ENCODE measurements at regions not wholly inside any gene's neighbourhood (a gene's known extent, or its start where the extent isn't known, plus 50 kb on each side); places are given as distances from the start of the nearest gene placed in this dataset.
"Not testable (repeated sequence)": the region's sequence is repeated elsewhere in the genome, so short reads cannot be mapped to it uniquely, and the experiment has no call there.

GRCh38 chr11:37968148-37968547 lies 1370.1 kb upstream of the RAG2 start:
- DNase-seq = no peak

- DNase-seq = no peak
Observed at GRCh38 chr11:37967635-37968034, 1369.6 kb upstream of the RAG2 start.

GRCh38 chr11:37963440-37963839 lies 1365.4 kb upstream of the RAG2 start:
- no peak for DNase-seq

- DNase-seq = no peak
Observed at GRCh38 chr11:37957717-37958116, 1359.7 kb upstream of the RAG2 start.

GRCh38 chr11:37951996-37952395 lies 1354.0 kb upstream of the RAG2 start:
- DNase-seq = no peak

- DNase-seq = no peak
Observed at GRCh38 chr11:37948258-37948657, 1350.2 kb upstream of the RAG2 start.

- no peak for DNase-seq
Observed at GRCh38 chr11:37947821-37948220, 1349.8 kb upstream of the RAG2 start.

- peak; percentile 13 for DNase-seq
Observed at GRCh38 chr11:37946155-37946766, 1348.2 kb upstream of the RAG2 start.

- no peak for DNase-seq
Observed at GRCh38 chr11:37942081-37942480, 1344.0 kb upstream of the RAG2 start.

- DNase-seq = no peak
Observed at GRCh38 chr11:37929100-37929653, 1331.1 kb upstream of the RAG2 start.

GRCh38 chr11:37926772-37927171 lies 1328.7 kb upstream of the RAG2 start:
- no peak for DNase-seq

- no peak for DNase-seq
Observed at GRCh38 chr11:37916331-37916730, 1318.3 kb upstream of the RAG2 start.

- DNase-seq = no peak
Observed at GRCh38 chr11:37914859-37915258, 1316.8 kb upstream of the RAG2 start.

GRCh38 chr11:37908219-37908548 lies 1310.1 kb upstream of the RAG2 start:
- DNase-seq = no peak

GRCh38 chr11:37907436-37908218 lies 1309.6 kb upstream of the RAG2 start:
- DNase-seq = no peak

- no peak for DNase-seq
Observed at GRCh38 chr11:37905707-37906417, 1307.8 kb upstream of the RAG2 start.

GRCh38 chr11:37896016-37896415 lies 1298.0 kb upstream of the RAG2 start:
- no peak for DNase-seq

GRCh38 chr11:37881741-37882140 lies 1283.7 kb upstream of the RAG2 start:
- no peak for DNase-seq

GRCh38 chr11:37861671-37862070 lies 1263.6 kb upstream of the RAG2 start:
- no peak for DNase-seq

GRCh38 chr11:37858806-37859537 lies 1260.9 kb upstream of the RAG2 start:
- DNase-seq = not testable (repeated sequence)

GRCh38 chr11:37858398-37858797 lies 1260.4 kb upstream of the RAG2 start:
- no peak for DNase-seq

GRCh38 chr11:37857726-37858125 lies 1259.7 kb upstream of the RAG2 start:
- no peak for DNase-seq

- no peak for DNase-seq
Observed at GRCh38 chr11:37849706-37850105, 1251.7 kb upstream of the RAG2 start.
